ENCODE measurements at regions not wholly inside any gene's neighbourhood (a gene's known extent, or its start where the extent isn't known, plus 50 kb on each side); places are given as distances from the start of the nearest gene placed in this dataset.
"Not testable (repeated sequence)": the region's sequence is repeated elsewhere in the genome, so short reads cannot be mapped to it uniquely, and the experiment has no call there.

- no peak for FAIRE-seq
These were observed 92.2 kb upstream of the TOP3B start for GRCh38 chr22:22074634-22075381.

GRCh38 chr22:22073769-22074561 lies 91.4 kb upstream of the TOP3B start:
- no peak for FAIRE-seq

DNA sequence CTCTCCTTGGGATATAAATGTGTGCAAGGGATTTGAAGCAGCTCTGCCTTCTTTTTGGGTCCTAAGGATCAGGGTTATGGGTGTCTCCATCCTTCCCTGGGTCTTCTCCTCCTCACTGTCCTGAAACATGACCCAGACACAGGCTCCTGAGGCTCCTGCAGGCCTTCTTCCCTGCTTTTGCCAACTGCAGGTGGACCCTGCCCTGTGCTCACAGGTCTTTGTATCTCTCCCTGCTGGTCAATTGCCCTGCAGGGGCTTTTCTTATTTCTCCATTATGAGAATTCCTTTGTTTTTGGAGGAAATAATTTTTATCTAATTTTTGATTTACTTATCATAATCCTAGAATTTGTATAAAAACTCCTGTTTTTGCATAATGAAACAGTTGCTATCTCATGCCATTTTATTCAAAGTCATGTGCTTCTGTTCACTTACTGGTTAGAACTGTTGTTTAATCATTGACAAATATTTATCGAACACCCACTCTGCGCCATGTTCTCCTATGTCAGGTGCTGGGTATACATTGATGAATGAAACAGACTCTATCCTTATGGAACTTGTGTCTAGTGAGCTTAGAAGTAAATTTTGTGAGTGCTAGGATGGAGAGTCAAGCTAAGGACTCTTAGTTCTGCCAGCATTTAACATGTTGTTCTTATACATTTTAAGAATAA lies 89.7 kb upstream of the TOP3B start:
- FAIRE-seq, result no peak

DNA sequence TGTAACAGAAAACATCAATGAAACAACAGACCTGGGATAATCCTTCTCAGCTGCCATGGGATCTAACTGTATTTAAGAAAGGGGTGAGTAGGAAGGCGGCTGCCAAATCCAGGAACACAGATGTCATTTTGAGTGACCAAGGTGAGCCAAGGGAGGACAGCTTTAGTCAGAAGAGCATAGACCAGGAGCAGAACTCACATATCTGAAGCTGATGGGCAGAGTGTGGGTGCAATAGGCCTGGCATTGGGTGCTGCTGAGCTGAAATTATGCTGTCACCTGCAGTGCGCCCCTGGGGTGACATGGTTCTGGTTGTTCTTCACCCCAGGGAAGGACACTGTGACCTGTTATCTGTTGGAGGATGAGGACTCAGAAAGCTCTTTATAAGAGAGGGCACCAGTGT lies 88.9 kb upstream of the TOP3B start:
- FAIRE-seq, result no peak

GRCh38 chr22:22070371-22070824 lies 87.8 kb upstream of the TOP3B start:
- no peak for FAIRE-seq

DNA sequence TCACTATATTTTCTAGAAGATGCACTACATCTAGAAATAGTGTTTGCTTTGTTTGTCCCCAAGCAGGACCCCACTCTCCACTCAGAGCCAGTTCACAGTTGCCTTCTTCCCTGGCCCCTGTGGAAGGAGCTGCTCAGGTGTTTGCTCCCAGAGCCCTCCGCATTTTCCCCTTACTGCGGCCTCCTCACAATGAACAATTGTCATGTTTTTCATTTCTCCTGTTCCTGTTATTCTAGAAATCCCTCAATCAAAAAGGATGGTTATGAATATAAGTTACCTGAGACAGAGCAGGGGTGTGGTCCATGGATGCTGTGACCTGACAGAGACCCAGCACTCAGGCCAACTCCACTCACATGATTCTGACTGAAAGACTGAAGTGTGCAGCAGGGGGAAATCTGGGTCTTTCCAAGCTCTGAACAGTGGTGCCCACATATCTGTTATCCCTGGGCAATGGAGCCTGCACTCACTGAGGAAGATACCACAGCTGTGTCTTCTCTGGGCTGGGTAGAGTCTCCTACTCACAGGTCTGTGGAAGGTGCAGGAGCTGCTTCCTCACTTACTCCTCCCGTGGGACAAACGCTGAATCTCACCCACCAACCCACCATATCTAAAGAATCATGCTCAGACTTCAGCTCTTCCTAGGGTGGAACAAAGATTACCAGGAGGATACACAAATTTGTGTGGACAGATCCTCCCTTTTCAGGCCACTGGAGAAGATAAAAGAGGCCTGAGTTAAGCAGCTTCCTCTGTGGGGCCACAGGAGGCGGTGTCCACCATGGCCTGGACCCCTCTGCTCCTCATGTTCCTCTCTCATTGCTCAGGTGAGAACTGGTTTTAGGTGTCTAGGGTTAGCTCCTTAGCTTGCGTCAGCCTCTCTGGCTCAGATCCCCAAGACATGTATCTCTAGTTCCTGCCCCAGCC lies 87.1 kb upstream of the TOP3B start:
- no peak for FAIRE-seq

DNA sequence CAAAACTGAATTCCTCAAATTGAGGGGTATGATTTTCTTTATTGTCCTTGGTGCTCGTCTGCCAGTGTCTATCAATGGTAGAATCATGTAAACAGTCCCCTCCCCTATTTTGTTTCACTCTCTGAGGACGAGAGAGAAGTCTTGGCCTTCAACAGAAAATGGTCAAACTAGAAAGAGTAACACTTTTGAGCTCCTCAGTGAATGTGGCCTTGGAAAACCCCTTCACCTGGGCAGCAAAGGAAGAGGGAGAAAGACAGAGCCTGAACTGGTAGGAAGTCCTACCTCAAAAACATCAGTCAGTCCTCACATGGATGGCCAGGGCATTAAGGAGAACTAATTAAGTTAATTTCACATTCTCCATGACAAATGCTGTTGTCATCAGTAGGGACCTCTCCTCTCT lies 86.1 kb upstream of the TOP3B start:
- no peak for FAIRE-seq

DNA sequence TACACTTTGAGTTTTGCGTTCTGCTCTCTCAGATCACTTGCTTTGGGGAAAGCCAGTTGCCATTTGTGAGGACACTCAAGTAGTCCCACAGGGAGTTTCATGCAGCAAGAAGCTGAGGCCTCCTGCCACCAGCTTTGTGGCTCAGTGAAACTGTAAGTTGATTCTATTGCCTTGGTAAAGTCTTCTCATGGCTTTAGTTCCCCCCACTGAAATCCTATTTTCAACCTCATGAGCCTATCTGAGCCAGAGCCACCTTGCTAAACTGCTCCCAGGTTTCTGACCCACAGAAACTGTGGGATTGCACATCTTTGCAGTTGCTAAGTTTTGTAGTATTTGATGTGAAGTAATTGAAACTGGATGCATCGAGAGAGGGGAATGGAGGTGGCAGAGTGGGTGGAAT lies 85.4 kb upstream of the TOP3B start:
- no peak for FAIRE-seq

DNA sequence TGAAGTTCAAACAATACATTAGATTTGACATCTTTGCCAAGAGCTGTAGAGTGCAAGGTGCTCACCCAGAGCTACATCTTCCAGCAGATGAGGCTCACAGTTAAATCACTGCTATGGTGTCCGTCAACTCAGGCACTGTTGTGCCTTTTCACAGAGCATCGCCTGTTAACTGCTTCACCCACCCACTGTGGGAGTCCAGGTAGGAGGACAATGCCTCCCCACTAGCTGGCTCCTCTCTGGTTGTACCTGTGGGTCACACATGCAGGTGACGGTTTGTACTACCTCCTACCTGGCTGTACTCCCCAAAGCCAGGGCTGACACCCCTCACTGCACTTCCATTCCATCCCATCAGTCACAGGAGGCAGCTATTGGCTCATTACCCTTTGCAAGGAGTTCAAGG lies 84.6 kb upstream of the TOP3B start:
- FAIRE-seq, result no peak

- no peak for FAIRE-seq
These were observed 82.0 kb upstream of the TOP3B start for GRCh38 chr22:22064580-22064979.

GRCh38 chr22:22062306-22062793 lies 79.8 kb upstream of the TOP3B start:
- FAIRE-seq, result peak; percentile 57

- FAIRE-seq, result no peak
These were observed 78.8 kb upstream of the TOP3B start for GRCh38 chr22:22061085-22062077.

- no peak for FAIRE-seq
These were observed 77.9 kb upstream of the TOP3B start for GRCh38 chr22:22060200-22061084.

GRCh38 chr22:22059291-22060002 lies 76.9 kb upstream of the TOP3B start:
- no peak for FAIRE-seq

- FAIRE-seq, result no peak
These were observed 76.2 kb upstream of the TOP3B start for GRCh38 chr22:22058633-22059290.

GRCh38 chr22:22057617-22058378 lies 75.2 kb upstream of the TOP3B start:
- FAIRE-seq, result no peak

DNA sequence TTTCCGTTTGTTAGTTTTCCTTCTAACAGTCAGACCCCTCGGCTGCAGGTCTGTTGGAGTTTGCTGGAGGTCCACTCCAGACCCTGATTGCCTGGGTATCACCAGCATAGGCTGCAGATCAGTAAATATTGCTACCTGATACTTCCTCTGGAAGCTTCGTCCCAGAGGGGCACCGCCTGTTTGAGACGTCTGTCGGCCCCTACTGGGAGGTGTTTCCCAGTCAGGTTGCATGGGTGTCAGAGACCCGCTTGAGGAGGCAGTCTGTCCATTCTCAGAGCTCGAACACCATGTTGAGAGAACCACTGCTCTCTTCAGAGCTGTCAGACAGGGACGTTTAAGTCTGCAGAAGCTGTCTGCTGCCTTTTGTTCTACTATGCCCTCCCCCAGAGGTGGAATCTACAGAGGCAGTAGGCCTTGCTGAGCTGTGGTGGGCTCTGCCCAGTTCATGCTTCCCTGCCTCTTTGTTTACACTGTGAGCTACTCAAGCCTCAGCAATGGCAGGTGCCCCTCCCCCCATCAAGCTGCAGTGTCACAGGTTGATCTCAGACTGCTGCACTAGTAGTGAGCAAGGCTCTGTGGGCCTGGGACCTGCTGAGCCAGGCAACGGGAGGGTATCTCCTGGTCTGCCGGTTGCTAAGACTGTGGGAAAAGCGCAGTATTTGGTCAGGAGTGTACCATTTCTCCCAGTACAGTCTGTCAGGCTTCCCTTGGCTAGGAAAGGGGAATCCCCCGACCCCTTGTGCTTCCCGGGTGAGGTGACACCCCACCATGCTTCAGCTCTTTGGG lies 74.4 kb upstream of the TOP3B start:
- not testable (repeated sequence) for FAIRE-seq
